Colon (tissue), 2 donors: ENCODE measurements at regions not wholly inside any gene's neighbourhood (a gene's known extent, or its start where the extent isn't known, plus 50 kb on each side); places are given as distances from the start of the nearest gene placed in this dataset.

Source experiments
- FAIRE-seq: peaks from 2 replicates; lab custom pipeline; 2012; peaks lifted over from hg19 to GRCh38; lab: Jason Lieb, UNC
- donor health status: control.
- donor health status: control.

DNA sequence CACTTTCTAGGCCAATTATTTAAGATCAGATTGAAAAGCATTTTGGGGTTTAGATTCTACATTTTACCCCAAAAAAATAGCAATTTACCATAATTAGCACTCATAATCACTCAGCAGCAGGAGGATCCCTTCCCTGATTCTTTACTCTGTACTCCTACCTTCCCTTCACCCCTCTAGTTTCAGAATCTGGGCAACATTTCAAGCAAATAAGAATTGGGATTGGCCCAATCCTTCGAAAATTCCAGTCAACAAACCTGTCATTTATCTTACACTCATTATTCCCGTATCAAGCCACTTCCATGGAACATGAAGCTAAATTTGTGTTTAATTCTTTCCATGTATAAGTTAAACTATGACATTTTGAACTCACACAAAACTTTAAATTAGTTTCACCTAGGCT lies 349.1 kb upstream of the USP15 start:
- no peak for FAIRE-seq

DNA sequence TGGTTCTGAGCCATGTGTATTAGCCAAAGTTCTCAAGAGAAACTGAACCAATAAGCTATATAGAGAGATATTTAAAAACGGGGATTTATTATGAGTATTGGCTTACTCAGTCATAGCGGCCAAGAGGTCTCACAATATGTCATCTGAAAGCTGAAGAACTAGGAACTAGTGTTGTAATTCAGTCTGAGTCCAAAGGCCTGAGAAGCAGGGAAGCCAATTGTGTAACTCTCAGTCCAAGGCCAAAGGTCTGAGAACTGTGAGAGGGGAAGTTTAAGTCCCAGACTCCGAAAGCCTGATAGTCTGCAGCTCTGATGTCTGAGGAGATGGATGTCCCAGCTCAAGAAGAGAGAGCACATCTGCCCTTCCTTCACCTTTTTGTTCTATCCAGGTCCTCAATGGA lies 344.8 kb upstream of the USP15 start:
- no peak for FAIRE-seq

DNA sequence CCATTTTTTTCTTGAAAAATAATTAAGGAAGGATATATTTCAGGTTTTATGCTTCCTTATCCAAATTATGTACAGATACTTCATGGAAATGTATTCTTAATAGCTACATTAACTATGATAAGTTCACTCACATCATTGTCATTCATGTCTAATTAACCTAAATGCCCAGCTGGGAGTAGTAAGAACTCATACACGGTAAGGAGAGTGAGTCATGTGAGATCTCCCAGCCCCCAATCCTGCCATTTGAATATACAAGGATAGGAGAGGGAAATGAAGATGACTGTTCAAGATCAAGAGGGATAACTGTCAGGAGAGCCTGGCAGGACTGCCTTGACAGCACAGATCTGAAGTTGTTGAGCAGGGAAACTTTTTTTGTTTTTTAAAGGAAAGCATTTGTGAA lies 343.4 kb upstream of the USP15 start:
- no peak for FAIRE-seq

DNA sequence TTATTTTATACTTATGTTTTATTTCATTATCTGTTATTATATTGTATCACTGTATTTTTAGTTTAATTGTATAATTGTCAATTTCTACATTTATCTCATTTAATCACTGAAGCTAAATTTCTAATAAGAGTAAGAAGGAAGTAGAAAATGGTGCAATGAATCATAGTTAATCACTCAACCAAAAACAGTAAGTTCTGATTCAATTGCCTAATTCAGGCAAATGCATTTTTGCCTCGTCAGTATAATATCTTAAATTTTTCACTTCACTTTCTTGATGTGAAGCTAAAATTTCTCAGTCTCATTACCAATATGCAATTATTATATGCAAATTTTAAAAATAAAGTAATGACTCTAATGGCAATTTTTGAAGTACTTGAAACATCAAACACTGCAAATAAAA lies 340.5 kb upstream of the USP15 start:
- FAIRE-seq: peak; percentile 81

DNA sequence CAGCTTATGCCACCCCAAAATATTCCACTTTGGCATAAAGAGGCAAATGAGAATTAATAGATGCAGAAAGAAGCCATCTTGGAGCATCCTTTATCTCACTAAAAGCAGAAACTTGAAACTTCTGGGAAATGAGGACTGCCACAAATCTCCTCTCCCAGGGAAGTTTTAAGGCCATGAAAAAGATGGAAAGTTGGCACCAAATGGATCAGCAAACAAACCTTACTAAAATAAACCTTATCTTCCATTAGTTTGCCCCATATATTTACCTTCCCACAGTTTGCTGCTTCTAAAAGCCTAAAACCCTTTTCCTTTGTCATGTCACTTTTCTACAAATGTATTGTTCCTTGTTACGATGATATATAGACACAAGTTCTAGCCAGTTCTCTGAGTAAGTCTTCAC lies 340.0 kb upstream of the USP15 start:
- no peak for FAIRE-seq

DNA sequence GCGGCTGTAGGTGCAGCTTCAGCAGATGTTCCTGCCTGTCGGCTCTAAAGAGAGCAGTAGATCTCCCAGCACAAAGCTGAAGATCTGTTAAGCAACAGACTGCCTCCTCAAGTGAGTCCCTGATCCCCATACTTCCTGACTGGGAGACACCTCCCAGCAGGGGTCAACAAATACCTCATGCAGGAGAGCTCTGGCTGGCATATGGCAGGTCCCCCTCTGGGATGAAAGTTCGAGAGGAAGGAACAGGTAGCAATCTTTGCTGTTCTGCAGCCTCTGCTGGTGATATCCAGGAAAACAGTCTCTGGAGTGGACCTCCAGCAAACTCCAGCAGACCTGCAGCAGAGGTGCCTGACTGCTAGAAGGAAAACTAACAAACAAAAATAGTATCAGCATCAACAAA lies 337.1 kb upstream of the USP15 start:
- no peak for FAIRE-seq

DNA sequence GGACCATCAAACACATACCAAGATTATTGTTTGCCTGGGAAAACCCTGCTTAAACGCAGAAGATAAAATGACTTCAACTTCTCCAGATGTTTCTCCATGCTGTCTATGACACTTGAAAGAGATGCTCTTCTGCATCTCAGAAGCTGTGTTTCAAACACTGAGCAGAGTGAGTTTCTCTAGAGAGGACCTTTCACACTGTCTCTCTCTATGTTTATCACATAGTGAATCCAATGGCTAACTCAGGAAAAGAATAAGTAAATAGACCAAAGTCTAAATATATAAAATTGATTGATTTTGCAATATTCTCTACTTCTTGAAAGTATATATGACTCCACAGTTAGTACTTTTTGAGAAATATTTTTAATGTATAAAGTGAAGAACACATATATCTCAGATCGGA lies 325.6 kb upstream of the USP15 start:
- no peak for FAIRE-seq

DNA sequence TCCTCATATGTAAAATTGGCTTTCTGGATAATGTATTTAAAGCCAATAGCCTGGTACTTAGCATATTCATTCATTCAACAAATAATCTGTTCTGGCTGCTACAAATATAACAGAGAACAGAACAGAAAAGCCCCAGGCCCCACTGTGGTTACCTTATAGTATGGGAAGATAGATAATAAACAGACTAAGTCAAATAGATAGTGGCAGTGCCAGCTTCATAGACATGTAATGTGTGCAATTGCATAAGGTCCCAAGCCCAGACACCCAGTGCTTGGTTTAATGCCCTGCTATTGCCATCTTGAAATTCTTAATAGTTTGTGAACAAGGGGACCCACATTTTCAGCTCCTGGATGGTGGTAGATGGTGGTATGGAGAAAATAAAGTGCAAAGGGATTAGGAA lies 320.2 kb upstream of the USP15 start:
- no peak for FAIRE-seq

DNA sequence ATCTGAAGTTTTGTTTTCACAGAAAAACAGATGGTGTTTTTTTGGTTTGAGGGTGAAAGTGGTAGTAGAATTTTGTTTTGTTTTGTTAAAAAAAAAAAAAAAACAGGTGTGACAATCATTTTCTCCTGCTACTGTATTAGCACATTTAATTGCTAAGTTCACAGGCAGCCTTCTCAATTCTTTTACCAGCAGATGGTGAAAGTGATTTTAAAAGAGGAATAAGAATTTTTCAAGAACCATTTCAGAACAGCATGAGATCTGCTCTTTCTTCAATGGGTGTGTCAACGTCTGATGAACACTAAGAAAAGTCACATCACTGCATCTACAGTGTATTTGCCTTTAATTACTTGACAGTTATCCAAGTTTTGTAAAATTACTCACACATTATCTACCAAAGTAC lies 303.7 kb upstream of the USP15 start:
- FAIRE-seq: no peak

DNA sequence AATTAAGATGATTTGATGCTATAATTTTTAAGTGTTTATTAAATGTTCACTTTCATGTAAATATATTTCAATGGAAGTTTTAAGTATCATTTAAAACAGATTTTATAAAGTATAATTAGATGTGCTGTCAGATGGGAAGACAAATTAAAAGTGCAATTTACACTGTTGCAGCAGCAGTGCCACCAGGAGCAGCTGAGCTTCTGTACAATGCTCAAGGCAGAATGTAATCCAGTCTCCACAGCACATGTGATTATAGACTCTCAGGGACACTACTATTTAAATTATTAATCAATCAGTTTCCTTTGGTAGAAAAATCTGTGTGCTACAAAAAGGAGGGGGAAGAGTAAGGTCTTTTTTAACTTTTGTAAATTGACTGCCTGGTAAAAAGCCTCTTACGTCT lies 285.7 kb upstream of the USP15 start:
- no peak for FAIRE-seq

DNA sequence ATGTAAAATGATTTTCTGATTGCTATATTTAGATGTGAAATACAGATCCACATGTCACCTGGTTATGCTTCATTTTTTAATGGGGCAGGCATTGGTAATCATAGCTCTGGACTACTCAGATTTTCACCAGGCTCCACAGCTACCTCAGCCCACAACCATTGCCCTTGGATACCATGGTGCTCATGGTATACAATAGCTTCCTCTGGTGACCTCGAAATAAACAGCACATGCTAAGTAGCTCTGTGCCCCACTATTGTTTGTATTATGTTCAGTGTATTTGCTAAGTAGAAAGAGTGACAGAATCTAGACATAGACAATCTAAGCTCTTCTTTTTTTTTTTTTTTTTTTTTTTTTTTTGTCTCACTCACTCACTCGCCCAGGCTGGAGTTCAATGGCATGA lies 274.4 kb upstream of the USP15 start:
- no peak for FAIRE-seq

DNA sequence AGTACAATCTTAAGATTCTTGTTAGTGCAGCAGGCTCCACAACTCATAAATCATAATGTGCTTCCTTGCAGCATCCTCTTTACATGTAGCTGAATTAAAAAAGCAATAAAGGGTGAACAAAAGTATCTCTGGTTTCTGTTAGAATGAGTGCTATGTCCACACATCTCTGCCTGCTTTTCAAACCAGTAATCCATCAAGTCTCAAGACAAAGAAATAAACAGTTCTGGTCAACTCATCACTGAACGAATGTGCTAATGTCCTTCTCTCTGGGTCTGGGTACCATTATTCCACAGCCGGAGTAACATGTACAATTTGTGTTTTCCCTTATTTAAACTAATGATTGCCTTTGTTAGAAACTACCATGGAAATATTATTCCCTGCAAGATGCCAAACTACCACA lies 273.0 kb upstream of the USP15 start:
- no peak for FAIRE-seq

DNA sequence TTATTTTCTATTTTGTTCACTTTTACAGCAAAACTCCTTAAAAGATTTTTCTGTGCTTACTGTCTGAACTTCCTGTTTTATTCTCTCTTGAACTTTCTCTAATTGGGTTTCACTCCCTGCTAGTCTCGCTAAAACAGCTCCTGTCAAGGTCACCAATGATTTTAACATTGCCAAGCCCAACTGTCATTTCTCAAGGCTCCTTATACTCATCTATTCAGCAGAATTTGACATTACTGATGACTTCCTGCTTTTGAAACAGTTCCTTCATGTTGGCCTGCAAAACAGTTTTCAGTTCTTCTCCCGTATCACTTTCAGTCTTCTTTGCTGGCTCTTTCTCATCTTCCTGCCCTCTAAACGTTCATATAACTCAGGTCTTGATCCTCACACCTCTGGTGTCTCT lies 268.5 kb upstream of the USP15 start:
- no peak for FAIRE-seq

DNA sequence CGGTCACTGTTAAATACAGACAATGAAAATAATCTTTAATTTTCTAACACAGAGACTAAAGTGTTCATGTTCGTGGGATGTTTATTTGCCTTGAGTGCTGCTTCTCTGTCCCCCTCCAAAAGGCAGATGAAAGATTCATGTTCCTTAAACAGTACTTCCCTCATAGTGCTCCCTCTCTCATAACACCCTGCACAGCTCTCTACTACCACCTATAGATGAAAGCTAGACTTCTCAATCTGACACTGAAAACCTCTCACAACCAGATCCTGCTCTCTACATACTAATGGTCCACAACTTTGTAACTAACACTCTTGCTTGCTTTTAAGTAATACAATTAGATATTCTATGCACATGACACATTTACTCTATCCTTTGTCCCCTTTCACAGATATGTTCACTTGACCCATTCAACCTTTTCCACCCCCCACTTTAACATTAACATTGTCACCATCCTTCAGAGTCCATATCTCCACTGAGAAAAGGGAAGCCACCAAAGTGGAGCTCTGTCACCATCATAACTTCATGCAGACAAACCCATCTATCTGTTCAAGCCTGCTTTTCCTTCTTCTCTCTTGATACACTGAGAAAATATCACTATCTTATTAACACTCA lies 266.4 kb upstream of the USP15 start:
- no peak for FAIRE-seq

DNA sequence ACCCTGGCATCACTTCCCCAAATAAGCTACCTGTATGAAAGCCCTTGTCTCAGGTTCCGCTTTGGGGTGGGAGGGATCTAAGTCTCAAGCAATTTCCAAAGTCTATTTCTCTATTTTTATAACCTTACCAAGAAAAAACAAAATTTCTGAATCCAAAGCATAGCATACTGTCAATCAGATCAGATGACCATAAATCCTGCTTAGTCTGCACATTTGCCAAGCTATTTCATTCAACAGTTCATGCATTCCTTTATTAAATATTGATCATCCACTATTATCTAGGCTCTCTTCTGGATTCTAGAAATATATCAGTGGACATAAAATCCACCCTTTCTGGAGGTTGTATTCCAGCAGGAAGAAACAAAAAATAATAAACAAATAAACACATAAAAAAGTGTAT lies 263.5 kb upstream of the USP15 start:
- no peak for FAIRE-seq

DNA sequence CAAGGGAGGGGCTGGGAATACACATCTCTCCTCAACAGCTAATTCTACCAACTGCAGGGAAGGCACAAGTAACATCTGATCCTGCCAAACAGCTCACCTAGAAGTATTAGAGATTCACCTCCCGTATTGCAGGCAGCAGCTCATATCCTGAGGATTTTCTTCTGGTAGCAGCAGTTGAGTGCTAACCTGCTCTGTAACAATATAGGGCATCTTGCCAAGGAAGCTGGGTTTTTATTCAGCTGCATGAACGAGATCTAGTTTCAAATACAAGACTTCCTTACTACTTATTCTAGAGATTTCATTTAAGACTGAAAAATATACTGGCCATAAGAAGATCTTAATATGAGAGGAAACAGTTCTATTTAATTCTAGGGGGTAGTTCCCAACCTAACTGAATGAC lies 261.4 kb upstream of the USP15 start:
- no peak for FAIRE-seq

DNA sequence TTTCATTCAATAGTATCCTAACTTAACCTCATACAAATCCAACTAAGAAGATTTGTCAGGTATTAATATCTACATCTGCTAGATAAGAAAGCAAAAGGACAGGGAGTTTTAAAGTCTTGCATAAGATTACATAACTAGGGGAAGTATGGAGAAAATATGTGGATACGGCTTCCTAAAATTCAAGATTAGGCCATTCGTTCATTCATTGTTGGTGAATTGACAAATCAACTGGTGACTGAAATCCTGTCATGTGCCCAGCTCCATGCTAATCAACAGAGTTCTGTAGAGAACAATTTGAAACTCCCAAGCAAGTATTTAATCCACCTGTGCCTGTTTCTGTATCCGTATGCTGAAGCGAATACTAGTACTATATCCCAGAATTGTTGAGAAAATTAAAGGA lies 260.9 kb upstream of the USP15 start:
- no peak for FAIRE-seq

DNA sequence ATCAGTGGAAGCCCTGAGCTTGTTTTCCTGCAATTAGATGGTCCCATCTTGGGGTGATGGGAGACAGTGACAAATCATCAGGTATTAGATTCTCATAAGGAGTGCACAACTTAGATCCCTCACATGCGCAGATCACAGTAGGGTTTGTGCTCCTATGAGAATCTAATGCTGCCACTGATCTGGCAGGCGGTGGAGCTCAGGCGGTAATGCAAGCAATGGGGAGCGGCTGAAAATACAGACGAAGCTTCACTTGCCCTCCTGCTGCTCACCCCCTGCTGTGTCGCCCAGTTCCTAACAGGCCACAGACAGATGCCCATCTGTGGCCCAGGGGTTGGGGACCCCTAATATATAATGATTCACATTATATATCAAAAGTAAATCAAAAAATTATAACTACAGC lies 258.8 kb upstream of the USP15 start:
- FAIRE-seq: no peak

DNA sequence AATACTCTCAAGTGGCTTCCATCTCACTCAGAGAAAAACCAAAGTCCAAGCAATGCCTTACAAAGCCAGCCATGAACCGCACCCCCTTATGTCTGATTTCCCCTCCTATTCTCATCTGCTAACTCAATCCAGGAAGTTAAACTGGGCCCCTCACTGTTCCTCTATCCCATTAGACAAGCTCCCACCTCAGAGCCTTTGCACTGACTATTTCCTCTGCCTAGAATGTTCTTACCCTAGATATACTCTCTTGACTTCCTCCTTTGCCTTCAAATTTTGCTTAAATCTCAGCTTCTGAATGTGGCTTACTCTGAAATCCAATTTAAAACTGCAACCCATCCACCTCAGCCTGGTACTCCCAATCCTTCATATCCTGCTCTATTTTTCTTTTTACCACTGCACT lies 257.0 kb upstream of the USP15 start:
- FAIRE-seq: no peak

DNA sequence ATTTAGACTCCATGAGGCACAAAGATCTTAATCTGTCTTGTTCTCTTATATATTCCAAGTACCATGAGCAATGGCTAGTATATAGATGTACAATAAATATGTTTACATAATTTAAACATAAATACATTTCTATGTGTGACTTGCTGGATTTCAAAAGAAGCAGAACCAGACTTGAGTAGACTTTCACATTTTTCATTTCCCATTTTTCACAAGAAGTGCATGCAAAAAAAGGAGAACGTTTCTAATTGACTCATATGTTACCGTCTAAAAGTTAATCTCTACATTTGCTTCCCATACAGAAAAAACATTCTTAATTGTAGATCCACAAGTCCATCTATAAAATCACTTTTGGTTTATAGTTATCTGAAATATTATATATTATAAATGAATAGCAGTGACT lies 256.5 kb upstream of the USP15 start:
- FAIRE-seq: no peak

DNA sequence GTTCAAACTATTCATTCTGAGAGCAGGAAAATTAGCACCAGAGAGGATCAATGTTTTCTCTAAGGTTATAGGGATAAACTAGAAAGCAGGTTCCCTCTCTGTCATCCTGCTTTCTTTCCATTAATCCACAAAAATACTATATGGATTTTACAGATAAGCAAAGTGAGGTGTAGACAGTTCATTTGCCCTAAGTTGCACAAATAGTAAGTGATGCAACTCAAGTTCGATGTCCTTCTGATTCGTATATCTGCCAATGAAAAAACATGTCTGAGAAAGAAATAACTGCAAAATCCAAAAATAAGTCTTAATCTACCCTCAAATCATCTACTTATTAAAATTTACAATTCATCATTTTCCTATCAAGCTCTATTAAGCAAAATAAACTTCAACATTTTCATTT lies 254.6 kb upstream of the USP15 start:
- peak; percentile 5 for FAIRE-seq

DNA sequence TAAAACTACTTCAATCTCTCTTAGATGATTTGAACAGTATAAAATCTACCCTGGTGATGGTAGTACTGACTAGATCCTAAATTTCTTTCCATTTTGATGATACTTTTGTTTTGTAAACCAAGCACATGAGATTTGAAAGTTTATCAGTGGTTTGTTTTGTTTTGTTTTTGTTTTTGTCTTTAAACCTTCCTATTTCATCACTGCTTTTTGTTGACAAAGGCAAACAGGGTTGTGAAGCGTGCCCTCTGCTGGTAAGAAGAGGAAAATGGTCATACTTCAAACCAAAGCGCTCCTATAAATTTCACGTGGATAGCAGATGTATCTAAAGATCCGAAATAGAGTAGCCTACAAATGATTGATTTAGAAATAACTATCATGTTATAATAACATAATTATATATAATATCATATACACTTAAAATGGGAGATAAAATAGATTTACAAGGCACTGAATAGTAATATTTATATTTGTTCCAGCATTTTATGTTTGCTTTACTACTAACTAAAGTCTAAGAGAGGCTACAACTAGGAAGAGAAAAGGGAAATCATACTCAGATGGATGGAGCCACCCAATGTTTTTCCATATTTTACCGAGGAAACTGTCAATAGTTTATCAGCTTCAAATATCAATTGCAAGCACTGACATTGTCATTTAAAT lies 254.0 kb upstream of the USP15 start:
- FAIRE-seq: no peak

DNA sequence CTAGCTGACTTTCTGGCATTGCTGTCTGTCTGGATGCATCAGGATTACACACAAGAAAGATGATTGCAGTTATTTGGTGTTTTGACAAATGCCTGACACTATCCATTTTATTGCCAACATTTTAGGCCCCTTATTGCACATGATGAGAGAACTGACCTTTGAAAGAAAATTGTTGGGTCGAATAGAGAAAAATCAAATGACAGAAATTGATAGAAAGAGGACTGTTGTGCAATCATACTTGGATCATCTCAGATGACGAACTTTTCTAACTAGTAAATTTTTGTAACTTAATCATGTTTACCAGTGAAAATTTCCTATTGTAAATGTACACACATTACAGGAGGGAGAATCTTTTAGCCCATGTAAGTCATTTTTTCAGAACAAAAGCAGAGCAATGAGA lies 251.5 kb upstream of the USP15 start:
- no peak for FAIRE-seq

DNA sequence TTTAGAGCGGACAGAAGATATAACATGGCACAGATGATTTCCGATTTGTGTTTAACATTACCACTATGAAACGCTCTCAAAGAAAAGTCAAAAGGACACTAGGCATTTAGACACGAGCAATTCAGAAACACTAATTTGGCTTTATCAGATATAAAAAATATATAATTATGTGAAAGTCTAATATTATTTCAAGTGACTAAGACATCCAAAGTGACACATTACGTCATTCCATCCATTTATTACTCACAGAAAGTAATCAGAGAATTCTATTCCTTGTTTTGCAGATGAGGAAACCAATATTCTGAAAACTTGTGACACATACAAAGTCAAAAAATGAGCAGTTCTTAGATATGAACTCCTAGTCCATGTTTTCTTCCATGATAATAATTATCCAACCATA lies 250.8 kb upstream of the USP15 start:
- no peak for FAIRE-seq
